Nephron progenitor cell (in vitro differentiated cells): ENCODE measurements at regions not wholly inside any gene's neighbourhood (a gene's known extent, or its start where the extent isn't known, plus 50 kb on each side); places are given as distances from the start of the nearest gene placed in this dataset.

Source experiments
- DNase-seq: peaks from one replicate; pipeline ENCODE4 v3.0.0; 2021
- H3K27ac Mint-ChIP-seq: 2 replicates; pipeline ENCODE4 v1.8.0; 2021; ENCODE audit warnings: mild to moderate bottlenecking, moderate library complexity, mixed read lengths
- H3K27me3 Mint-ChIP-seq: 2 replicates; pipeline ENCODE4 v1.8.0; 2021; ENCODE audit warnings: mild to moderate bottlenecking, low read depth, mixed read lengths; ENCODE audit not compliant: poor library complexity
- H3K36me3 Mint-ChIP-seq: 2 replicates; pipeline ENCODE4 v1.8.0; 2021; ENCODE audit warnings: low read depth, mixed read lengths
- H3K4me1 Mint-ChIP-seq: 2 replicates; pipeline ENCODE4 v1.8.0; 2021; ENCODE audit warnings: mixed read lengths
- H3K4me3 Mint-ChIP-seq: 2 replicates; pipeline ENCODE4 v1.8.0; 2021; ENCODE audit warnings: mild to moderate bottlenecking, moderate library complexity, mixed read lengths
- H3K9me3 Mint-ChIP-seq: 2 replicates; pipeline ENCODE4 v1.8.0; 2021; ENCODE audit warnings: mild to moderate bottlenecking, moderate library complexity, mixed read lengths
- TF ChIP-seq, protein P1 (sequence below): fragments of 200-600 bp; sonication (generic); IDR thresholded peaks from 2 replicates; pipeline ENCODE4 v1.5.0; 2021; ENCODE audit warnings: antibody characterized with exemption

- TF ChIP-seq, protein P1, sequence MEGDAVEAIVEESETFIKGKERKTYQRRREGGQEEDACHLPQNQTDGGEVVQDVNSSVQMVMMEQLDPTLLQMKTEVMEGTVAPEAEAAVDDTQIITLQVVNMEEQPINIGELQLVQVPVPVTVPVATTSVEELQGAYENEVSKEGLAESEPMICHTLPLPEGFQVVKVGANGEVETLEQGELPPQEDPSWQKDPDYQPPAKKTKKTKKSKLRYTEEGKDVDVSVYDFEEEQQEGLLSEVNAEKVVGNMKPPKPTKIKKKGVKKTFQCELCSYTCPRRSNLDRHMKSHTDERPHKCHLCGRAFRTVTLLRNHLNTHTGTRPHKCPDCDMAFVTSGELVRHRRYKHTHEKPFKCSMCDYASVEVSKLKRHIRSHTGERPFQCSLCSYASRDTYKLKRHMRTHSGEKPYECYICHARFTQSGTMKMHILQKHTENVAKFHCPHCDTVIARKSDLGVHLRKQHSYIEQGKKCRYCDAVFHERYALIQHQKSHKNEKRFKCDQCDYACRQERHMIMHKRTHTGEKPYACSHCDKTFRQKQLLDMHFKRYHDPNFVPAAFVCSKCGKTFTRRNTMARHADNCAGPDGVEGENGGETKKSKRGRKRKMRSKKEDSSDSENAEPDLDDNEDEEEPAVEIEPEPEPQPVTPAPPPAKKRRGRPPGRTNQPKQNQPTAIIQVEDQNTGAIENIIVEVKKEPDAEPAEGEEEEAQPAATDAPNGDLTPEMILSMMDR, result no peak
- DNase-seq, result no peak
- peak overlapping the region; percentile 84 for H3K27ac Mint-ChIP-seq
- peaks cover 28% of the 10 kb centered on the region for H3K4me1 Mint-ChIP-seq
- H3K4me3 Mint-ChIP-seq, result no peak overlapping the region
- no peaks in the 10 kb centered on the region for H3K9me3 Mint-ChIP-seq
- H3K36me3 Mint-ChIP-seq, result peaks cover 18% of the 10 kb centered on the region
- H3K27me3 Mint-ChIP-seq, result peaks cover 6% of the 10 kb centered on the region
Measured at GRCh38 chr18:46377557-46377956, 273.4 kb downstream of the HAUS1 start.

DNA sequence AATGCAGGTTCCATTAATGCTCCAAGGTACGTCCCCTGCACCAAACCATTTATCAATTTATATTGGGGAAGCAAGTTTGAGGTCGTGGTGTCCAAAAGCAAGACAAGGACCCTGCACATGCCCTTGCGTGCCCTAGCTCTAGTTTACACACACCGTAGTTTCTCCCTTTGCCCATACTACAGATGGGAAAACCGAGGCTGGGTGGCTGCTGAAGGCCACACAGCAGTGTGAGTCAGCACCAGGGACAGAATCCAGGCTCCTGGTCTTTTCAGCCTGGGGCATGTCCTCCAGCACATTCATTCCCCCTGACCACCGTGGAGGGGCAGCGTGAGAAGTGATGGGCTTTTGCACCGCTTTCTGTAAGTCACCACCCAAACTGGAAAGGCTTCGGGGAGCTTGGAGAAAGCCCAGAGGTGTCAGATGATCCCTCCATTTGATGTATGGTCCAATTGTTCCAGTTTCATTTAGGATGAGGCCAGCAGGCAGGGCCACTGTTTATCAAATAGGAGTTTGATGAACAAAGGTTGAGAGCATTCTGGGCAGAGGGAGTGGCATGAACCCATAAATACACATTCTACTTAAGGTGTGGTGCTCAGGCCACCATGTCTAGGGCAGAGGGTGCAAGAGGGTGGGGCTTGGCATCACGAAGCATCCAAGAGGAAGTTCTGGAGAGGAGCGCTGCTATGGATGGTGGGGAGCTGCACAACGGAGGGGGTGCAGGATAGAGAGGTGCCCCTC is 274.1 kb downstream of the HAUS1 start:
- Mint-ChIP-seq H3K36me3 (peaks cover 26% of the 10 kb centered on the region), H3K27ac (peak overlapping the region; percentile 55), H3K9me3 (no peaks in the 10 kb centered on the region)

DNA sequence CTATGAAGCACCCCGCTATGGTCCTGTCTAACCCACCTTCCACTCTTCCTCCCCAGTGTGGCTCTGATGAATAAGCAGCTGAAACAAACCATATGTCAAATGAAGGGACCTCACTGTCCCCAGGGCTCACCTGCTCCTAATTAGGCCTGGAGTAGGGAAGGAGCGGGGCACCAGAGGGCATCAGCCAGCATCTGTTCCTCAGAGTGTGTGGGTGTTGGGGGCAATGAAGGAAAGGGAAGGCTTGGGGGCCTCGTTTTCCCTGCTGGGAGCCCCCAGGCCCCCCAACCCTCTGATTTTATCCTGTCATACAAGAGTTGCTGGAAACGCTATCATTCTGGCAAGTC is 274.7 kb downstream of the HAUS1 start:
- Mint-ChIP-seq H3K27me3 (peaks cover 6% of the 10 kb centered on the region), H3K9me3 (no peaks in the 10 kb centered on the region), H3K4me3 (no peak overlapping the region), H3K4me1 (peaks cover 17% of the 10 kb centered on the region), H3K27ac (peak overlapping the region; percentile 55), H3K36me3 (peaks cover 26% of the 10 kb centered on the region)
- TF ChIP-seq, protein P1, result no peak
- DNase-seq, result no peak

More for the DNA sequence above, 274.1 kb downstream of the HAUS1 start:
- TF ChIP-seq, protein P1, result no peak
- Mint-ChIP-seq H3K4me3 (no peak overlapping the region), H3K4me1 (peaks cover 21% of the 10 kb centered on the region), H3K27me3 (peaks cover 6% of the 10 kb centered on the region)
- DNase-seq, result no peak

GRCh38 chr18:46379323-46379950 is 275.3 kb downstream of the HAUS1 start:
- Mint-ChIP-seq H3K36me3 (peaks cover 30% of the 10 kb centered on the region), H3K4me3 (no peak overlapping the region), H3K27me3 (peaks cover 6% of the 10 kb centered on the region), H3K4me1 (peaks cover 13% of the 10 kb centered on the region), H3K9me3 (no peaks in the 10 kb centered on the region), H3K27ac (no peak overlapping the region)
- DNase-seq, result no peak
- TF ChIP-seq, protein P1, result no peak

- no peak for DNase-seq
- H3K4me1 Mint-ChIP-seq, result peaks cover 49% of the 10 kb centered on the region
- no peaks in the 10 kb centered on the region for H3K27me3 Mint-ChIP-seq
- H3K4me3 Mint-ChIP-seq, result no peak overlapping the region
- TF ChIP-seq, protein P1, result no peak
- H3K27ac Mint-ChIP-seq, result peak overlapping the region; percentile 37
- H3K36me3 Mint-ChIP-seq, result peaks cover 22% of the 10 kb centered on the region
- H3K9me3 Mint-ChIP-seq, result no peaks in the 10 kb centered on the region
Measured at GRCh38 chr18:46385124-46385523, 271.9 kb downstream of the LOXHD1 start.

- Mint-ChIP-seq H3K9me3 (no peaks in the 10 kb centered on the region), H3K4me3 (no peak overlapping the region), H3K27ac (peak overlapping the region; percentile 53), H3K4me1 (peaks cover 49% of the 10 kb centered on the region), H3K36me3 (peaks cover 29% of the 10 kb centered on the region), H3K27me3 (no peaks in the 10 kb centered on the region)
- no peak for DNase-seq
- TF ChIP-seq, protein P1, result no peak
Measured at GRCh38 chr18:46386788-46387187, 270.2 kb downstream of the LOXHD1 start.
